K562 (cell line): ENCODE measurements at regions not wholly inside any gene's neighbourhood (a gene's known extent, or its start where the extent isn't known, plus 50 kb on each side); places are given as distances from the start of the nearest gene placed in this dataset.

Source experiments
- ATAC-seq: fragments of 200-7000 bp; cut with Tn5 transposase; 3 replicates; pipeline ENCODE4 v1.9.1; 2020; ENCODE audit warnings: moderate library complexity
- BruUV-seq: library from RNA; stranded (reverse); fragments of 400-500 nt; replicated peaks from 2 replicates; lab custom pipeline; 2021; lab: Mats Ljungman, UMichigan
- CTCF ChIA-PET: fragments of 300-600 bp; formaldehyde crosslinking; extraction: SDS; loops from one replicate; lab custom pipeline; 2021; ENCODE audit warnings: low intra/inter-chr PET ratio; lab: Yijun Ruan, JAX
- POLR2A ChIA-PET: fragments of 300-600, 350-650 bp; sonication (Branson Sonifier 250); formaldehyde crosslinking; extraction: SDS; loops from one replicate; lab custom pipeline; 2021; ENCODE audit warnings: antibody characterized with exemption, inconsistent platforms; lab: Yijun Ruan, JAX
- DNase-seq, 4 experiments: peaks; one replicate each; pipeline versions ENCODE4 v3.0.0 to v3.0.0-alpha.2; 2011 to 2018; ENCODE audit warnings: low spot score in 3 of 4, mixed read lengths in 3 of 4; ENCODE audit errors: extremely low read depth in 1 of 4
- FAIRE-seq: peaks from 2 replicates; lab custom pipeline; 2011; peaks lifted over from hg19 to GRCh38; lab: Jason Lieb, UNC
- H2AFZ ChIP-seq: 2 replicates; pipeline ENCODE4 v1.6.0; 2011; ENCODE audit warnings: low read depth, low read length, control low read depth, inconsistent platforms
- H3K27ac ChIP-seq: fragments of 200-600 bp; 3 replicates; pipeline ENCODE4 v1.8.0; 2011; ENCODE audit warnings: low read depth, mild to moderate bottlenecking, control low read depth, inconsistent platforms, low read length, moderate library complexity, mixed read lengths; ENCODE audit errors: extremely low read depth
- H3K27me3 ChIP-seq, 2 experiments: fragments of 300-600 bp in 1 of 2; 2 replicates in 1 of 2; 3 replicates in 1 of 2; pipeline versions ENCODE4 v1.6.0 to v1.8.0; 2011; ENCODE audit warnings: inconsistent platforms in 2 of 2, low read length in 2 of 2, mild to moderate bottlenecking in 1 of 2, mixed read lengths in 1 of 2, moderate library complexity in 1 of 2; ENCODE audit not compliant: control insufficient read depth in 2 of 2, insufficient read depth in 2 of 2
- H3K36me3 ChIP-seq: fragments of 300-600 bp; 3 replicates; pipeline ENCODE4 v1.8.0; 2011; ENCODE audit warnings: mild to moderate bottlenecking, low read length, inconsistent platforms; ENCODE audit not compliant: control insufficient read depth, insufficient read depth
- H3K4me1 ChIP-seq, 2 experiments: fragments of 200-600 bp in 1 of 2; replicated peaks in 1 of 2; 2 replicates in 1 of 2; 3 replicates in 1 of 2; pipeline versions ENCODE4 v1.5.1 to v1.8.0; 2011; ENCODE audit warnings: inconsistent platforms in 2 of 2, low read length in 2 of 2, mild to moderate bottlenecking in 1 of 2, mixed read lengths in 1 of 2, moderate library complexity in 1 of 2; ENCODE audit not compliant: control insufficient read depth in 2 of 2, insufficient read depth in 2 of 2
- H3K4me2 ChIP-seq: 2 replicates; pipeline ENCODE4 v1.6.1; 2011; ENCODE audit warnings: low read length, control low read depth, inconsistent platforms, mixed read lengths; ENCODE audit not compliant: insufficient read depth
- H3K4me3 ChIP-seq: fragments of 200-600 bp; sonication (generic), shearing (Covaris generic); 2 replicates; pipeline ENCODE4 v1.5.1; 2016; ENCODE audit warnings: control low read depth, inconsistent platforms
- H3K79me2 ChIP-seq: fragments of 200-600 bp; 3 replicates; pipeline ENCODE4 v1.8.0; 2011; ENCODE audit warnings: low read length, inconsistent platforms; ENCODE audit not compliant: control insufficient read depth, insufficient read depth
- H3K9ac ChIP-seq, 2 experiments: 2 replicates each; pipeline versions ENCODE4 v1.6.0 to v1.6.1; 2011; ENCODE audit warnings: low read depth in 2 of 2, low read length in 2 of 2, control low read depth in 1 of 2, inconsistent platforms in 1 of 2, mild to moderate bottlenecking in 1 of 2, mixed read lengths in 1 of 2; ENCODE audit not compliant: insufficient read depth in 1 of 2
- H3K9me1 ChIP-seq: one replicate; pipeline ENCODE4 v1.6.0; 2011; ENCODE audit warnings: inconsistent platforms, mild to moderate bottlenecking, low read length, moderate library complexity; ENCODE audit not compliant: control insufficient read depth, insufficient read depth
- H3K9me3 ChIP-seq: replicated peaks from 2 replicates; pipeline ENCODE4 v1.5.1; 2011; ENCODE audit warnings: low read depth, low read length, inconsistent platforms; ENCODE audit not compliant: control insufficient read depth, insufficient read depth
- H4K20me1 ChIP-seq: replicated peaks from 2 replicates; pipeline ENCODE4 v1.6.1; 2011; ENCODE audit warnings: low read length, inconsistent platforms, mixed read lengths; ENCODE audit not compliant: control insufficient read depth, insufficient read depth
- ATF3 ChIP-seq, 2 experiments: fragments of 450-650 bp in 1 of 2; sonication (generic) in 1 of 2; formaldehyde crosslinking in 1 of 2; IDR thresholded peaks in 1 of 2; conservative IDR thresholded peaks in 1 of 2; 2 replicates each; pipeline versions ENCODE4 v1.6.1 to v1.8.1; 2016 to 2023; ENCODE audit warnings: mild to moderate bottlenecking in 2 of 2, moderate library complexity in 2 of 2, inconsistent platforms in 1 of 2, missing genetic modification reagents in 1 of 2
- BRF2 ChIP-seq: IDR thresholded peaks from 3 replicates; pipeline ENCODE4 v1.6.1; 2011; ENCODE audit warnings: borderline replicate concordance, mild to moderate bottlenecking; ENCODE audit not compliant: insufficient read length, insufficient read depth
- DIDO1 ChIP-seq: fragments of 450-650 bp; IDR thresholded peaks from 2 replicates; pipeline ENCODE4 v1.6.1; 2016; ENCODE audit warnings: low read depth, missing biosample characterization, missing genetic modification characterization
- KAT8 ChIP-seq: fragments of 450-650 bp; IDR thresholded peaks from 2 replicates; pipeline ENCODE4 v1.6.1; 2016; ENCODE audit warnings: low read depth, mild to moderate bottlenecking
- LARP7 ChIP-seq: fragments of 450-650 bp; IDR thresholded peaks from 2 replicates; pipeline ENCODE4 v1.6.1; 2016
- MBD1 ChIP-seq: fragments of 250-450 bp; sonication (Bioruptor Pico); IDR thresholded peaks from 2 replicates; pipeline ENCODE4 v1.8.0; 2022; ENCODE audit warnings: inconsistent platforms
- NCOR1 ChIP-seq: fragments of 450-650 bp; IDR thresholded peaks from 2 replicates; pipeline ENCODE4 v1.6.1; 2016; ENCODE audit warnings: mild to moderate bottlenecking, moderate library complexity
- NR4A1 ChIP-seq, 2 experiments: fragments of 250-450 bp in 1 of 2; fragments of 450-650 bp in 1 of 2; sonication (Bioruptor Pico) in 1 of 2; IDR thresholded peaks; 2 replicates each; pipeline versions ENCODE4 v1.4.0 to v1.6.1; 2016 to 2020; ENCODE audit warnings: mild to moderate bottlenecking in 2 of 2, missing compliant biosample characterization in 1 of 2, missing genetic modification characterization in 1 of 2, moderate library complexity in 1 of 2
- PRDM10 ChIP-seq: fragments of 450-650 bp; IDR thresholded peaks from 2 replicates; pipeline ENCODE4 v1.6.1; 2018; ENCODE audit not compliant: partially characterized antibody
- SNIP1 ChIP-seq: fragments of 450-650 bp; IDR thresholded peaks from 2 replicates; pipeline ENCODE4 v1.7.1; 2017; ENCODE audit warnings: low read depth, mild to moderate bottlenecking
- SRSF7 ChIP-seq: fragments of 200-400 bp; formaldehyde crosslinking; optimal IDR thresholded peaks from 2 replicates; pipeline ENCODE3; 2017; ENCODE audit warnings: mild to moderate bottlenecking, low read depth, low read length
- TAF9B ChIP-seq: fragments of 450-650 bp; IDR thresholded peaks from 2 replicates; pipeline ENCODE4 v1.6.1; 2018; ENCODE audit warnings: mild to moderate bottlenecking; ENCODE audit not compliant: partially characterized antibody
- U2AF2 ChIP-seq: fragments of 200-400 bp; formaldehyde crosslinking; optimal IDR thresholded peaks from 2 replicates; pipeline ENCODE3; 2017; ENCODE audit warnings: low read depth, mild to moderate bottlenecking, low read length
- ZNF134 ChIP-seq: fragments of 250-450 bp; sonication (Bioruptor Pico); conservative IDR thresholded peaks from 2 replicates; pipeline ENCODE4 v1.4.0; 2020
- ZNF232 ChIP-seq: sonication (generic); formaldehyde crosslinking; IDR thresholded peaks from 2 replicates; pipeline ENCODE4 v1.8.0; 2022; ENCODE audit warnings: mild to moderate bottlenecking, missing genetic modification reagents
- WGBS: fragments of 100-300 bp; shearing (Covaris generic); methylation state at CpG from one replicate; pipeline ENCODE4 v1.1.6; 2016; ENCODE audit warnings: low coverage, mixed read lengths; ENCODE audit not compliant: insufficient coverage; ENCODE audit errors: missing lambda C conversion rate; 5-methylcytosine and 5-hydroxymethylcytosine counted together
- in situ Hi-C: fragments of 300-500 bp; cut with MboI; formaldehyde crosslinking; loops from 4 replicates; pipeline ENCODE4 v1.15.0; 2018; ENCODE audit warnings: inconsistent platforms, mixed read lengths
- intact Hi-C: fragments of 100-400 bp; cut with micrococcal nuclease; formaldehyde crosslinking; loops from 2 replicates; pipeline ENCODE4 v1.14.2; 2022

- no peak overlapping the region for H3K4me3 ChIP-seq
- FAIRE-seq, result no peak
- 2% methylated on average over 5 of the region's 10 CpGs for WGBS
- POLR2A ChIA-PET, result no interaction called here
- no peaks in the 10 kb centered on the region for H3K79me2 ChIP-seq
- no peak overlapping the region for H3K9ac ChIP-seq
- in situ Hi-C loops, result loop anchor here (10.0 kb wide), 1 partner anchor 167 kb away; no protein-coding TSS in a partner anchor
- no peaks in the 10 kb centered on the region for H3K36me3 ChIP-seq
- BruUV-seq, result no TSS peak
- CTCF ChIA-PET, result no interaction called here
- H3K27me3 ChIP-seq, result peaks cover 0 to 29% of the 10 kb centered on the region in 2 experiments; a peak in 2 of 5 replicates
- no peak for ATAC-seq
- H3K9me1 ChIP-seq, result no peaks in the 10 kb centered on the region
- no peak for DNase-seq
- H4K20me1 ChIP-seq, result no peaks in the 10 kb centered on the region
- H3K4me2 ChIP-seq, result no peak overlapping the region
- no peak overlapping the region for H3K27ac ChIP-seq
- no peak overlapping the region for H2AFZ ChIP-seq
- H3K4me1 ChIP-seq, result peaks cover 0 to 7% of the 10 kb centered on the region in 2 experiments; a peak in 1 of 5 replicates
- H3K9me3 ChIP-seq, result no peaks in the 10 kb centered on the region
- intact Hi-C loops, result loop anchor here (10.0 kb wide), 2 partner anchors 153 to 177 kb away; partner anchors contain the start of gene RTL1
- no peak for TF ChIP-seq ZNF232 (CRISPR knock-in tag)
- no peak for TF ChIP-seq SRSF7
- TF ChIP-seq NR4A1 (CRISPR knock-in tag; IDR thresholded peaks at IDR 0.05), result no peak
- no peak for TF ChIP-seq NR4A1 (tag; IDR thresholded peaks at IDR 0.05)
- no peak for TF ChIP-seq NCOR1
- TF ChIP-seq DIDO1 (tag), result no peak
- TF ChIP-seq BRF2, result no peak
- TF ChIP-seq ZNF134 (CRISPR knock-in tag), result no peak
- TF ChIP-seq LARP7, result no peak
- TF ChIP-seq ATF3 (IDR thresholded peaks at IDR 0.05), result no peak
- TF ChIP-seq ATF3 (CRISPR knock-in tag; conservative IDR thresholded peaks at IDR 0.05), result no peak
- no peak for TF ChIP-seq MBD1 (CRISPR knock-in tag)
- TF ChIP-seq KAT8, result no peak
- TF ChIP-seq U2AF2, result no peak
- TF ChIP-seq SNIP1, result no peak
- TF ChIP-seq PRDM10, result no peak
- TF ChIP-seq TAF9B, result no peak
Measured at GRCh38 chr14:101082036-101082435, 178.5 kb upstream of the RTL1 start.
